ENCODE measurements at regions not wholly inside any gene's neighbourhood (a gene's known extent, or its start where the extent isn't known, plus 50 kb on each side); places are given as distances from the start of the nearest gene placed in this dataset.

GRCh38 chrX:137428766-137429591, 136.9 kb upstream of the ZIC3 start:
- no peak for TF ChIP-seq CTCF (IDR thresholded peaks at IDR 0.05)
- TF ChIP-seq ZFX (IDR thresholded peaks at IDR 0.05; ENCODE audit: borderline replicate concordance), result no peak
